ENCODE measurements at regions not wholly inside any gene's neighbourhood (a gene's known extent, or its start where the extent isn't known, plus 50 kb on each side); places are given as distances from the start of the nearest gene placed in this dataset.

- TF ChIP-seq EP300 (IDR thresholded peaks at IDR 0.05): no peak
- TF ChIP-seq CTCF (IDR thresholded peaks at IDR 0.05): no peak
Observed at GRCh38 chr4:125917559-125917958, 602.8 kb downstream of the FAT4 start.
